ENCODE measurements at regions not wholly inside any gene's neighbourhood (a gene's known extent, or its start where the extent isn't known, plus 50 kb on each side); places are given as distances from the start of the nearest gene placed in this dataset.
"Not testable (repeated sequence)": the region's sequence is repeated elsewhere in the genome, so short reads cannot be mapped to it uniquely, and the experiment has no call there.

DNA sequence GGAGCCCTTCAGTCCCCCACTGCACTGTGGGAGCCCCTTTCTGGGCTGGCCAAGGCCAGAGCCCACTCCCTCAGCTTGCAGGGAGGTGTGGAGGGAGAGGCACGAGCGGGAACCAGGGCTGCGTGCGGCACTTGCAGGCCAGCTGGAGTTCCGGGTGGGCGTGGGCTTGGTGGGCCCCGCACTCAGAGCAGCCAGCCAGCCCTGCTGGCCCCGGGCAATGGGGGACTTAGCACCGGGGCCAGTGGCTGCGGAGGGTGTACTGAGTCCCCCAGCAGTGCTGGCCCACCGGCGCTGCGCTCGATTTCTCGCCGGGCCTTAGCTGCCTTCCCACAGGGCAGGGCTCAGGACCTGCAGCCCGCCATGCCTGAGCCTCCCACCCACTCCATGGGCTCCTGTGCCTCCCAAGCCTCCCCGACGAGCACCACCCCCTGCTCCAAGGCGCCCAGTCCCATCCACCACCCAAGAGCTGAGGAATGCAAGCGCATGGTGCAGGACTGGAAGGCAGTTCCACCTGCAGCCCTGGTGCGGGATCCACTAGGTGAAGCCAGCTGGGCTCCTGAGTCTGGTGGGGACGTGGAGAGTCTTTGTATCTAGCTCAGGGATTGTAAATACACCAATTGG, 776.2 kb downstream of the KCTD8 start:
- not testable (repeated sequence) for DNase-seq

DNA sequence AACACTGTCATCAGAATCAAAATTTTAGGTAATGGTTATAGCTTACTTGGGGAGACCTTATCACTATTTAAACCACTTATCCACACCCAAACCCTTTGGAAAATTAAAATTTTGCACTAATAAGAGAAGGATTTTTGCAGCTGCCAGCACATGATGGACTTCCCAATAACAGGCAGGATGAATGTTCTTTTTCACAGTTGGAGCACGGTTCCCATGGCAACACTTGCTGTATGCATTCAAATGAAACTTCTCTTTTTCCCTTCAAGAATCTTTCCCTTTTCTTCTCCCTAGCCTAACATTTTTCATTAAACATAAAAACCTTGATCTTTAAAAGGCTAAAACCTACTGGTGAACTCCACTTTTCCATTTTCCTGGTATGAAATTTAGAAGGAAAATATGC, 768.2 kb downstream of the KCTD8 start:
- DNase-seq: no peak

DNA sequence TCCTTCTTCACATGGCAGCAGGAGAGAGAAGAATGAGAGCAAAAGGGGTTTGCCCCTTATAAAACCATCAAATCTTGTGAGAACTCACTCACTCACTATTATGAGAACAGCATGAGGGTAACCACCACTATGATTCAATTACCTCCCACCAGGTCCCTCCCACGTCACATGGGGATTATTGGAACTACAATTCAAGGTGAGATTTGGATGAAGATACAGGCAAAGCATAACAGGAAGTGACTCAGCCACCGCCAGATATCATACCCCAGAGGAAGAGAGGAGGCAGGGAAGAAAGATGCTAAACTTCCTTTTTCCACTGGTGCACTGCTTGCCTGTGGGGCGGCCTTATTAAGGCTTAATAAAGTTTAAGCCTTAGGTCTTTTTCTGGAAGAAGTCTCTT, 766.1 kb downstream of the KCTD8 start:
- DNase-seq: no peak

DNA sequence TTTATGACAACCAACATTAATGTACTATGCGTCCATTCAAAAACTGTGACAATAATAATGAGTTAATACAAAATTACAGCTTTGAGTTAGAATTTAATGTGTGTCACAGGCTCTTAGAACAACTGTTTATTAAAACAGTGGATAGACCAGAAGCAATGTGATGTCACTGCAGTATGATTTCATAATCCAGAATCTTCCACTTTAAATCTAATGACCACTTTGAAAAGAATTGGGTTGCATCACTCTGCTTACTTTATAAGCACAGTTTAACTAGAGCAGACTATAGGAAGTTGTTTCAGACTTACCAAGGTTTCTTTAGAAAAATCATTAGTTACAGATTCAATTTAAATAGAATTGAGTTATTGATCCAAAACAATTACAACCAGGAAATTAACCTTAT, 758.5 kb downstream of the KCTD8 start:
- DNase-seq: no peak

DNA sequence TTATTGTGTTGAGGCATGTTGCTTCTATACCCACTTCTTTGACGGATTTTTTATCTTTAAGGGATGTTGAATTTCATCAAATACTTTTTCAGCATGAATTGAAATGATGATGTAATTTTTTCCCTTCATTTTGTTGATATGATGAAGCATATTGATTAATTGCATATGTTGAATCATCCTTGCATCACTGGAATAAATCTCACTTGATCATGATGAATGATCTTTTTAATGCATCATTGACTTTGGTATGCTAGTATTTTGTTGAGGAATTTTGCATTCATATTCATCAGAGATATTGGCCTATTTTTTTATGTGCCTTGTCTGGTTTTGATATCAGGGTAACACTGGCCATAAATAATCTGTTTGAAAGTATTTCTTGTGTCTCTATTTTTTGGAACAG, 754.7 kb downstream of the KCTD8 start:
- DNase-seq: no peak

DNA sequence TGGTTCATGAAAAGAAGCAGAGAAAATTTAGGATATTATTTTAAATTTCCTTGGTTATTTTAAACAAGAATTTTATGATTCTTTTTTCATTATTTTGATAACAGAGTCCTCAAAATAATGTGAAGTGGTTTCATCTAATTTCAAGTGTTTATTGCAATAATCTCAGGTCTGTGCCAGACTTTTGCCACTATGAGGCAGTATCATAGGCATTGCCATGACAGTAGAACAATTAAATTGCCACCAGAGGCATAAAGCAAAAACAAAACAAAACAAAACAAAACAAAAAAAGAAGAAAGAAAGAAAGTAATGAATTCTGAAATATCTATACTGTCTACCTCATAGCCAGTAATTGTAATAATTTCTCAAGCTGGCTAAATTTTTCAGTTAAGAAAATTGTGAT, 739.2 kb downstream of the KCTD8 start:
- no peak for DNase-seq

DNA sequence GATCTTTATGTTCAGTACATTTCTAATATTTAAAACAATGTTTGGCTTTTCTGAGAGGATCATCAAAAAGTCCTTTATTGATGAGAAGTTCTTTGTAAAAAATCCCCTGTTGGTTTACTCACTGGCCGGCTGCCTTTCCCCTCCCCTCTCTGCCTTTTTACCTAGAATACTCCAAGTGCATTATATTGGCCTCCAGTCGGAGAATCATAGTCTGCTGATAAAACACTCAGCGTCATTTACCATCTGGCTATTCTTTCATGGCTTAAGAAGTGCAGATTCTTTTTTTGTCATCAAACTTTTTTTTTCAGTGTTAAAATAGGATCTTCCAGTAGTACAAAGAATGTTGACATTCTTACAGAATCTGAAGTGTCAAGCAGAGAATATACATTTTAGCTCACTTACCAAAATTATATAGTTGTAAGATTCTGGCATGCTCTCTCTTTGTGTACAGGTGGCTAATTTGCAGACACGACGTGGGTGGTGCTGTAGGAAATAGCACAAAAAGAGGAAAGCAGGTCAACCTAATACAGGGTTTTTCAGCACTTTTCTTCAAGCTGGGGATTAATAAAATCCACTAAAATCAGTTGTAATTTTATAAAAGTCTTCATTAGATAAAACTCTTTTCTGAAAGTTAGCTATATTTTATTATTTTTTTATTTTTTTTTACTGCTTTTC, 731.8 kb downstream of the KCTD8 start:
- no peak for DNase-seq

DNA sequence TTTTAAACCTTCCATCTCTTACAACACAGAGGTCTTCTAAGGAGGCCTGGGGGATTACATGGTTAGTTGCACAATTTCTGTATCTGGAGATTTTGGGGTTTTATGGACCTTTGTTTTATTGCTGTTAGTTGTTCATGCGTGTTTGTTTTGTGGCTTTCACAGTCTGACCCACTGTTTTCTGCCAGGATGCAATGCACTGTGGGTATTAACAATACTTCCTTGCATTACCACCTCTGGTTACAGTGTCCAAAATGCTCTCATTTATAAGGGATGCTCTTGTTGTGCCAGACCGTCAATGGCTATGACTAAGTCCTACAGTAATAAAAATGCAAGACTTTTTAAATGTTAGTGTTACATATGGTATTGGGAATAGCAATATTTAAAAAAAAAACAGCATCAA, 730.2 kb downstream of the KCTD8 start:
- DNase-seq: no peak

DNA sequence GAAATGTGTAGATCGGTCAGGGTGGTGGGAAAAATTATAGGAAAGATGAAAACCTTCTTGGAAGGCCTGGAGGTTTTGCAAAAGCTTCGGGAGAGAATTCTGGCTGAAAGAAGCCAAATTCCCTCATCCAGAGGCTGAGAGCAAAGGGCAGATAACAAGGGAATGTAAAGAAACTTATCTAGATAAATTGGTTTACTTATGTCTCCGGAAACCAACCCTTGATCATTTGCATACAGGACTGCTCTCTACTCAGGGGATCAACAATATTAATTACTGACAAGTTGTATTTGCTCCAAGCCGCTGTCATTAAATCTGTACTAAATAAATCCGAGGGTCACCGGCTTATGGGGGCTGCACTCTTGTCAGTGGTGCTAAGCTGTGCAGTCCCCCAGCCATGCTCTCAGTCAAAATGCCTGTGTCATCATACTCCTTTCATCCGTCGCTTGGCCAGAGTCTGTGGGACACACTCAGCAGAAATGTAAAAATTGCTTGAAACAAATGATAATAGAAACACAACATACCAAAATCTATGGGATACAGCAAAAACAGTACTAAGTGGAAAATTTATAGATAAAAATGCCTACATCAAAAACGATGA, 715.7 kb downstream of the KCTD8 start:
- no peak for DNase-seq

DNA sequence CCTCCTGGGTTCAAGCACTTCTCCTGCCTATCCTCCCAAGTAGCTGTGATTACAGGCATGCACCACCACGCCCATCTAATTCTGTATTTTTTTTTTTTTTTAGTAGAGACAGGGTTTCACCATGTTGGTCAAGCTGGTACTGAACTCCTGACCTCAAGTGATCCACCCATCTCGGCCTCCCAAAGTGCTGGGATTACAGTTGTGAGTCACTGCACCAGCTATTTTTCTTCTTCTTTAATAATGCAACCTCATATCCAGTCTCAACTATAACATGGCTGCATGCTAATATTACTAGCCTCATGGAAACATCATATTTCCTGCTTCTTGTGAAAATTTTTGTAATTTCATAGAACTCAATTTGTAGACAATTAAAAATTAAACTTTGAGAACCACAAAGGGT, 706.5 kb downstream of the KCTD8 start:
- no peak for DNase-seq

DNA sequence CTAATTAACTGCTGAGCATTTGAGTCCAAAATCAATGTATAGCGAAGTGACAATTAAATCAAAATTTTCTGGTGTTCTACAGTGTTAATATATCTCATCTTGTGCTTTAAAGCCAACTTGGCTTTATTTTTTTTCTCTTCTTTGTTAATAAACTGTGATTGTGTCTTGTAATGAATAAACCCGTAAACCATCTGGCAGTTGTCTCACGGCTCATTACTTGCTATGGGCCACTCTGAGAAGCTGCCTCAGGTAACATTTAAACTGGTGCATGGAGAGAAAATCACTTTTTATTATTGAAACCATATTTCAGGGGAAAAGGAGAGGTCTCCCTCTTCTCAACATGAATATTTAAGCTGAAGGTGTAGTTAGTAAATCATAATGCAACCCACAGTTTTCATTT, 694.0 kb downstream of the KCTD8 start:
- DNase-seq: no peak

DNA sequence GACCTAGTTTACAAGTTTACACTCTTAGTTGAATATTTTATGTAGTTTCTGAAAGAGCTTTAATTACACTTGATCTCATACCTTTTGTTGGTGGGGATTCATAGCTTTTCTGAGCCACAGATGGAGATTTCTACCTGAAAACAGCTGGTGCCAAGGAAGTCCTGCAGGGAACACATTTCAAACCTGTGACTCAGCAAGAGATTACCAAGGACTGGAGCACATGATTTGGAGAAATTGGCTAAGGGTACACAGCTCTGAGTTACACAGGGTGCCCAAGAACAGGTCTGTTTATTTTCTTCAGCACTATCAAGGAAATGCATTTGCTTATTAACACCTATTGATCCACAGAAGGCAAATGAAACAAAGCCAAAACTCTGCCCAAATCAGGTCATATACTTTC, 691.5 kb downstream of the KCTD8 start:
- DNase-seq: no peak

DNA sequence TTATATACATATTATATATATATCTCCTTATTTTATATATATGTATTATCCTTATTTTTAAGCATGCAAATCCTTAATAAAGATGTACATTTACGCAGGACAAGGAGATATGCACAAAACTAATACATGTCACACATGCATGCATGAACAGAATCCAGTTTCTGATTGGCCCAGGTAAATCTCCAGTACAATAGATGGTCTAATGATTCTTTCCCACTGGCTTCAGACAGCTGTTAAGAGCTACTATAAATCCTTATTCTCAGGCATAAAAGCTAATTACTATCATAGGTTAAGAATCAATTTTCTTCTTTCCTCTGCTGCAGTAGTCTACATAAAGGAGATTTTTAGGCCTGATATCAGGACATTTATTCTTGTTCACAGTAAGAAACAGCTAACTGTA, 689.8 kb downstream of the KCTD8 start:
- DNase-seq: no peak

DNA sequence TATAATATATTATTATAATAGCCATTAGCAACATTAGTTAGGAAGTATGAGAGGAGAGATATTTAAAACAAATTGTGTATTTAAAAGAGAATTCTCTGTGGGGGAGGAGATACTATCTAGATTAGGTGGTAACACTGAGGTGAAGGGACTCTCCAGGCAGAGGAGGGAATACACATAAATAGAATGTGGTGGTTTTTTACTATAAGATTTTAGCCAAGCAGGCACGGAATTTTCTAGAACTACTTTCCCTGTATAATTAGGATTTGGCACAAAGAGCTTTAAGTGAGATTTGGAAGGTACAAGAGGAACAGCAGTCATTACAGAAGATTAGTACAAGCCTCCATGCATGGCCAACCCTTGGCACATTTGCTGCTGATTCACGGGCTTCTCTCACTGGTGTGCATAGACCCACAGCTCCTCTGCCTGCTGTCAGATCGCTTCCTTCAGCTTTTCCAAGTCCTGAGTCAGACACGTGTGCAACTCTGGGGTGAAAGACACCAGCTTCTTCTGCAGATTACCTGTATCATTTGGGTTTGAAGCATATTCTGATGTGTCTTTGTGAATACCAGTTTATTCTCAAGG, 685.5 kb downstream of the KCTD8 start:
- DNase-seq: no peak

DNA sequence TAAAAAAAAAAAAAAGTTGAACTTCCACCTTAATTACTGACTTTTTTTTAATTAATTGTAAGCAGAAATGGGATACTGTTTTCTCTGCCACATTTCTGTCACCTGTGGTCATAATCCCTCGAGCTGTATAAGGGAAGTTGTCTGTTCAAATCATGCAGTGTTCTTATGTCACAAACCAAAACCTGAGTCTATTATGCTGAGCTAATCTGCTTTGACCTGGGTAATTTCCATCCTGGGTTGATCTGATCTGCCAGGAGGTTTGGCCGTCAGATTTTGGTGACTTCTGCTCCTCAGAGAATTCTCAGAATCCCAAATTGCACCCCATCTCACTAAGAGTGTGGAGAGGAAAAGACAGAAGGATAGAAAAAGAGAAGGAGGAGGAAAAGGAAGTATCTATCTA, 683.1 kb downstream of the KCTD8 start:
- DNase-seq: no peak

DNA sequence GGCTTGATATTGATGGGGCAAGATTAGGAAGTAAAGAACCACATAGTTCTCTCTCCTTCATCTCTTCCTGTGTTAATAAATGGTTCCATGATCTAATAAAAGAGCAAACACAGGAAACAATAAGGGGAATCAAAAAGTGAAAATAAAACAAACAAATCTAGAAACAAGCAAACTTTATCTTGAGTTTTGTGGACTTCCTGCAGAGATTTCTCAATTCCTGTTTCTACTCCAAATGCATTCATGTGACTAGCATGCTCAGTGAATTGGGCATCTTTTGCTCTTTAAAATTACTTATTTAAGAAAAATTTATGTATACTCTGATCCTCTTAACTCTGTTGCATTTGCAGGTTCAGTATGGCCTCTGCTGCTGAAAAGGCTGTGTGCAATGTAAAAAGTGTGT, 682.0 kb downstream of the KCTD8 start:
- DNase-seq: no peak

DNA sequence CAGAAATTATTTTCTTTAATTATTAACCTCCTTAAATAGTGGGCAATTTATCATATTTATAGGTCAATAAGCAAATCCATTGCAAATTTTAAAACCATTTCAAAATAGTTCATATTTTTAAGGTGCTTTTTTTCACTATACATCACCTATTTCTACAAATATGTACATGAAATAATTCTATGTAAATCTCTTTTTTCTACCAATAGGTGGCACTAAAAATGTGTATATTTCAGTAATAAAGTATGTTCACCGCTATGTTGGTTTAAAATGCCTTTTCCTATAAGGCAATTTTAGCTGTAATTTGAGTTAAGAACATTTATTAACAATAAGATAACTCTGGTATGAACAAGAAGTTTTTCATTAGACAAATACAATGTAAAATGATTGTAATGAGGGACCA, 672.2 kb downstream of the KCTD8 start:
- DNase-seq: no peak

DNA sequence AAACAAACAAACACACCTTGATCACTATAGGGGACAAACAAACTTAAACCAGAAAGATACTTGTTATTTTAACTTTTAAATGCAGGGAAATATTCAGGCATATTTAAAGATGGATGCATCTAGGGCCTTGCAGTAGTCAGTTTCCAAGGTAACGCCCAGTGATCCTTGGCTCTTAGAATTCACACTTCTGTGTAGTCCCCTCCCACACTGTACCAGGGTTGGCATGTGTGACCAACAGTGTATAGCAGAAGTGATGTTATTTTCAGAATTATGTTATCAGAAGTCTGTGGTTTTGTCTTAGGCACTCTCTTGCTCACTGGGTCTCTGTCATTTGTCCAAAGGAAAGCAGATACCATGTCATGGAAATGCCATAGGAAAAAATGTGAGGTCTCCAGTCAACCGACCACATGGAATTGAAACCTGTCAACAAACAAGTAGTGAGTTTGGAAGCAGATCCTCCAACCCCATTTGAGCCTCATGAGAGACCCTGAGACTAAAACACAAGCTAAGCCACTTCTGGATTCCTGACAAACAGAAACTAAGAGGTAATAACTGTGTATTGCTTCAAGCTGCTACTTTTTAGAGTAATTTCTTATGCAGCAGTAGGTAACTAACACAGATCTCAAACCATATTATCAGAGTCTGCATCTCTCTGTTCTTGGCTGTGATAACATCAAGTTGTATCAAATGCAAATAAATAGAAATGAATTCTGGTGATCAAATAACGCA, 670.3 kb downstream of the KCTD8 start:
- DNase-seq: no peak

DNA sequence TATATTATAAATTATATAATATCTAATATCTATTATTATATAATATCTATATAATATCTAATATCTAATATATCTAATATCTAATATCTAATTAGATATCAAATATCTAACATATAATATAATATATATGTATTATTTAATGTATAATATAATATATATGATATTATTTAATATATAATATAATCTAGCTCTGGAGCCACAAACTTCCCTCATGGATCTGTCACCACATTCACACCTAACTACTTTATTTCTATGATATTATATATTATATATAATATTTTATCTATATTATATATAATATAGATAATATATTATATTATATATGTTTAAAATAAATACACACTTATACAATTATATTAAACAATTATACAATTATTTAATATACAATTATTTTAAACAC, 667.5 kb downstream of the KCTD8 start:
- DNase-seq: no peak

DNA sequence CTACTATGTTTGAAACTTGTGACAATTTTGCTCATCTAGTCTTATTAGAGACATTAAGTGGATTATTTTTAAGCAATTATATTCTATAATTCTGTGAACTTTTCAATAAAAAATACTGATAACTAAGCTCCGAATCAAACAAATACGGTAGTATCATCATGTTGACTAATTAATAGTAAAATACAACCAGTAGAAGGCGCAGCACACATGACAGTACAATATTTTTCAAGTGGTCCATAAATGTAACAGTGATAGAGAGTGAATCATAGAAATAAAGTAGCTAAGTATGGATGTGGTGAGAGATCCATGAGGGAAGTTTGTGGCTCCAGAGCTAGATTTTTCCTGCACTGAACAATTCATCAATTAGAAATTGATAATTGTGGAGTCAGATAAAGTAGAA, 666.2 kb downstream of the KCTD8 start:
- DNase-seq: no peak

DNA sequence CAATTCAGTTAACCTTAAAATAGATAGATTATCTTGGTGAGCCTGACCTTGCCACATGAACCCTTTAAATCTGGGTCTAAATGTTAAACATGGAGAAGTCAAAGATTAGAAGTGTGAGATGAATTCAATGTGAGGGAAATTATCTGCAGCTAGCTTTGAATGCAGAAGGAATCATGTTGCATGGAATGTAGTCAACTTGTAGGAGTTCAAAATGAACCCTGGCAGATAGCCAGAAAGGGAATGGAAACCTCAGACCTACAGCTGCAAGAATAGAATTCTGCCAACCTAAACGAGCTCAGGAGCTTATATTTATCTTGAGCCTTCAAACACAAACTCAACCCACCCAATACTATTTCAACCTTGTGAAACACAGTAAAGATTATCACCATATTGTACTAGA, 632.5 kb downstream of the KCTD8 start:
- DNase-seq: no peak

DNA sequence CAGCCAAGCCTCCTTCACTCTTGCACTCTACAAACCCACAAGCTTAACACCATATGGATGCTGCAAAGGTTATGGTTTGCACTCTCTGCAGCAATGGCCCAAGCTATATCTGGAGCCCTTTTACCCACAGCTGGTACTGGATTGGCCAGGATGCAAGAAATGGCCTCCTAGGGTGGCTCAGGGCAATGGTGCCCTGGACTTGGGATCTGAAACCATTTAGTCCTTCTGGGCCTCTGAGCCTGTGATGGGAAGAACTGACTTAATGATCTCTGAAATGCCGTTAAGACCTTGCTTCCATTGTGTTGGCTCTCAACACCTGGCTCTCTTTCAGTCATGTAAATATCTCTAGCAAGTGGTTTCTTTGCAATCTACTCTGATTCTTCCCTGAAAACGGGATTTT, 626.0 kb downstream of the KCTD8 start:
- DNase-seq: no peak

DNA sequence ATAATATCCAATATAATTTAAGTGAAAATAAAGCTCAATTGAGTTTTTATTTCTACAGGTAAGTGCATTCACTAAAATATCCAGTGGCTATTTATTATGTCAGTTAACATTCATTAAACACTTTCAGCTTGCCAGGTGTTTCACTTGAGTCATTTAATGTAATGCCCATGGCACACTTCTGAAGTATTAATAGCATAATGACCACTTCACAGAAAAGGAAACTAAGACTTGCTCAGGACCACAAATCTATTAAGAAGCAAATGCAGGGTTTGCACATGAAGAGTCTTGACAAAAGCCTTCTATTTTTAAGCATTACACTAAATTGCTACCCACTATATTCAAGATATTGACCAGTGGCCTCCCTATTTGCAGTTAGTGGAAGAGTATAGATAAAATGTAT, 612.7 kb downstream of the KCTD8 start:
- no peak for DNase-seq

DNA sequence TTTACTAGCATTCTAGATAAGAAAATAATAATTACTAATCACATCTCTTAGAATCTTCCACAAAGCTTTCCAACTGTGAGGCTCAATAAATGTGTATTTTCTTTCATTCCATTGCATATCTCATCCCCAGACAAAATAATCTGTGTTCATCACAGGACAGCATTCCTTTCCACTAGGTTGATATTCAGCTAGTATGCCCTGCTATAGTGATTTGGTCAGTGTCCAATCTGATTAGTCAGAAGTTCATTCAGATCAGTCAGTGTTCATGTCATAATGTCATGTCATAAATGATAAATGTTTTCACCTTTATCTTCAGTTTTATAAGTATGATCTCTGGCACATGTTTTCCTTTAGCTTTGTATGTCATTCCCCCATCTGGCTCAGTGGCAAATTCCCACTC, 611.4 kb downstream of the KCTD8 start:
- DNase-seq: no peak

Measured in stimulated activated CD4-positive, alpha-beta T cell treated with anti-CD3 and anti-CD28 coated beads, Interleukin-4, amount 100 ng/mL, for 24 hours (primary cell).